ENCODE measurements at regions not wholly inside any gene's neighbourhood (a gene's known extent, or its start where the extent isn't known, plus 50 kb on each side); places are given as distances from the start of the nearest gene placed in this dataset.

- Histone ChIP-seq H3K79me2 (ENCODE audit: low read length) (no peaks in the 10 kb centered on the region), H3K4me2 (ENCODE audit: low read length) (no peak overlapping the region), H3K9me3 (ENCODE audit: insufficient read depth, low read length) (no peaks in the 10 kb centered on the region), H4K20me1 (ENCODE audit: insufficient read depth, low read length) (no peaks in the 10 kb centered on the region), H3K4me3 (ENCODE audit: low read length) (no peak overlapping the region), H2AFZ (ENCODE audit: low read depth, low read length) (no peak overlapping the region), H3K27me3 (ENCODE audit: low read depth, low read length) (no peaks in the 10 kb centered on the region), H3K36me3 (replicated peaks; ENCODE audit: low read depth, low read length) (no peaks in the 10 kb centered on the region), H3K27ac (ENCODE audit: low read length) (no peak overlapping the region), H3K9ac (ENCODE audit: low read length) (no peak overlapping the region), H3K4me1 (ENCODE audit: low read length) (peaks cover 3% of the 10 kb centered on the region)
- TF ChIP-seq CTCF (IDR thresholded peaks at IDR 0.05; ENCODE audit: low read depth, low read length) (no peak), EZH2phosphoT487 (IDR thresholded peaks at IDR 0.05; ENCODE audit: low read depth) (no peak)
Measured at GRCh38 chr10:28217848-28218247, 85.0 kb downstream of the MPP7 start.

- H2AFZ ChIP-seq (ENCODE audit: low read depth, low read length), result no peak overlapping the region
- peaks cover 3% of the 10 kb centered on the region for H3K4me1 ChIP-seq (ENCODE audit: low read length)
- no peak overlapping the region for H3K27ac ChIP-seq (ENCODE audit: low read length)
- H3K27me3 ChIP-seq (ENCODE audit: low read depth, low read length), result no peaks in the 10 kb centered on the region
- TF ChIP-seq CTCF (IDR thresholded peaks at IDR 0.05; ENCODE audit: low read depth, low read length) (no peak), EZH2phosphoT487 (IDR thresholded peaks at IDR 0.05; ENCODE audit: low read depth) (no peak)
- H3K4me3 ChIP-seq (ENCODE audit: low read length), result no peak overlapping the region
- H3K4me2 ChIP-seq (ENCODE audit: low read length), result no peak overlapping the region
- H3K36me3 ChIP-seq (replicated peaks; ENCODE audit: low read depth, low read length), result no peaks in the 10 kb centered on the region
- H3K9me3 ChIP-seq (ENCODE audit: insufficient read depth, low read length), result no peaks in the 10 kb centered on the region
- no peaks in the 10 kb centered on the region for H3K79me2 ChIP-seq (ENCODE audit: low read length)
- H3K9ac ChIP-seq (ENCODE audit: low read length), result no peak overlapping the region
- no peaks in the 10 kb centered on the region for H4K20me1 ChIP-seq (ENCODE audit: insufficient read depth, low read length)
Measured at GRCh38 chr10:28215930-28216329, 86.9 kb downstream of the MPP7 start.

GRCh38 chr10:28214219-28214618 lies 88.6 kb downstream of the MPP7 start:
- Histone ChIP-seq H3K9me3 (ENCODE audit: insufficient read depth, low read length) (no peaks in the 10 kb centered on the region), H3K36me3 (replicated peaks; ENCODE audit: low read depth, low read length) (no peaks in the 10 kb centered on the region), H3K27ac (ENCODE audit: low read length) (no peak overlapping the region), H3K4me3 (ENCODE audit: low read length) (no peak overlapping the region), H3K79me2 (ENCODE audit: low read length) (no peaks in the 10 kb centered on the region), H3K4me1 (ENCODE audit: low read length) (peaks cover 3% of the 10 kb centered on the region), H3K27me3 (ENCODE audit: low read depth, low read length) (no peaks in the 10 kb centered on the region), H4K20me1 (ENCODE audit: insufficient read depth, low read length) (no peaks in the 10 kb centered on the region), H3K4me2 (ENCODE audit: low read length) (no peak overlapping the region), H3K9ac (ENCODE audit: low read length) (no peak overlapping the region), H2AFZ (ENCODE audit: low read depth, low read length) (no peak overlapping the region)
- TF ChIP-seq EZH2phosphoT487 (IDR thresholded peaks at IDR 0.05; ENCODE audit: low read depth) (no peak), CTCF (IDR thresholded peaks at IDR 0.05; ENCODE audit: low read depth, low read length) (no peak)

- H3K4me1 ChIP-seq (ENCODE audit: low read length), result no peaks in the 10 kb centered on the region
- H3K4me3 ChIP-seq (ENCODE audit: low read length), result no peak overlapping the region
- no peaks in the 10 kb centered on the region for H3K79me2 ChIP-seq (ENCODE audit: low read length)
- H2AFZ ChIP-seq (ENCODE audit: low read depth, low read length), result no peak overlapping the region
- TF ChIP-seq CTCF (IDR thresholded peaks at IDR 0.05; ENCODE audit: low read depth, low read length) (no peak), EZH2phosphoT487 (IDR thresholded peaks at IDR 0.05; ENCODE audit: low read depth) (no peak)
- no peaks in the 10 kb centered on the region for H3K27me3 ChIP-seq (ENCODE audit: low read depth, low read length)
- H3K4me2 ChIP-seq (ENCODE audit: low read length), result no peak overlapping the region
- no peaks in the 10 kb centered on the region for H3K9me3 ChIP-seq (ENCODE audit: insufficient read depth, low read length)
- H3K36me3 ChIP-seq (replicated peaks; ENCODE audit: low read depth, low read length), result no peaks in the 10 kb centered on the region
- no peak overlapping the region for H3K27ac ChIP-seq (ENCODE audit: low read length)
- no peaks in the 10 kb centered on the region for H4K20me1 ChIP-seq (ENCODE audit: insufficient read depth, low read length)
- no peak overlapping the region for H3K9ac ChIP-seq (ENCODE audit: low read length)
Measured at GRCh38 chr10:28211759-28212158, 91.1 kb downstream of the MPP7 start.
